Breast epithelium (tissue), 3 donors: ENCODE measurements at regions not wholly inside any gene's neighbourhood (a gene's known extent, or its start where the extent isn't known, plus 50 kb on each side); places are given as distances from the start of the nearest gene placed in this dataset.

Experiments
- POLR2A ChIP-seq: fragments of 450-650 bp; IDR thresholded peaks from one replicate; pipeline ENCODE4 v1.6.1; 2016; ENCODE audit warnings: antibody characterized with exemption, mild to moderate bottlenecking, moderate library complexity
- POLR2AphosphoS5 ChIP-seq, 3 donors: sonication (generic); formaldehyde crosslinking; IDR thresholded peaks; one replicate each; pipeline ENCODE4 v1.6.1; 2017; ENCODE audit warnings: antibody characterized with exemption in 3 of 3
- TF ChIP-seq, protein P1 (sequence below), 3 donors: fragments of 450-650 bp; IDR thresholded peaks; one replicate each; pipeline ENCODE4 v1.5.1; 2016 to 2017; ENCODE audit warnings: antibody characterized with exemption in 3 of 3, mild to moderate bottlenecking in 3 of 3, moderate library complexity in 3 of 3

DNA sequence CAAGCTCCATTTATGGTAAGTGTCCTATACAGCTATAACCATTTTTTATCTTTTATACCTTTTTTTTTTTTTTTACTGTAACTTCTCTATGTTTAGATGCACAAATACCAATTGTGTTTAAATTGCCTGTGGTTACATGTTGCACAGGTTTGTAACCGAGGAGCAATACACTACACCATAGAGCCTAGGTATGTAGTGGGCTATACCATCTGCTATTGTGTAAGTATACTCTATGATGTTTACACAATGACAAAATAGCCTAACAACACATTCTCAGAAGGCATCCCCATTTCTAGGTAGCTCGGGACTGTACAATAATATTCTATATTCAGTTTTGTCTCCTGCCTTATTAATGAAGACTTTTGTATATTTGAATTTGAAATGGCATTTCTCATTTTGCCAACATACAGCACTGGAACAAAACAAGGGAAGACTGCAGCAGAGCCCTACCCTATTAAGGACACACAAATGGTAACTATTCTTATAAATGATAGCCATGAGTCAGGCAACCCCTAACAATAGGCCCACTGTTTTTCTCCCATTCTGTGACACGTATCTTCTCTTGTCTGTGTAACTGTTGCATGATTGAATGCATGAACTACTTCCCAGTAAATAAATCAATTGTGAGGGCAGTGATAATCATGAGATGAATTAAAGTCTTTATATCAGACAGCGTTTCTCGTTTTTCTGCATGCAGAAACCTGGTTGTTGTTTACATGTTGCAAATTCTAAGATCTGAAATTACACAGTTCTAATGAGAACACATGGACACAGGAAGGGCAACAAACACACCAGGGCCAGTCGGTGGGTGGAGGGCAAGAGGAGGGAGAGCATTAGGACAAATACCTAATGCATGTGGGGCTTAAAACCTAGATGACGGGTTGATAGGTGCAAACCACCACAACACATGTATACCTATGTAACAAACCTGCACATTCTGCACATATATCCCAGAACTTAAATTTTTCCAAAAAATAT lies 173.9 kb downstream of the EPM2A start:
- TF ChIP-seq, protein P1, sequence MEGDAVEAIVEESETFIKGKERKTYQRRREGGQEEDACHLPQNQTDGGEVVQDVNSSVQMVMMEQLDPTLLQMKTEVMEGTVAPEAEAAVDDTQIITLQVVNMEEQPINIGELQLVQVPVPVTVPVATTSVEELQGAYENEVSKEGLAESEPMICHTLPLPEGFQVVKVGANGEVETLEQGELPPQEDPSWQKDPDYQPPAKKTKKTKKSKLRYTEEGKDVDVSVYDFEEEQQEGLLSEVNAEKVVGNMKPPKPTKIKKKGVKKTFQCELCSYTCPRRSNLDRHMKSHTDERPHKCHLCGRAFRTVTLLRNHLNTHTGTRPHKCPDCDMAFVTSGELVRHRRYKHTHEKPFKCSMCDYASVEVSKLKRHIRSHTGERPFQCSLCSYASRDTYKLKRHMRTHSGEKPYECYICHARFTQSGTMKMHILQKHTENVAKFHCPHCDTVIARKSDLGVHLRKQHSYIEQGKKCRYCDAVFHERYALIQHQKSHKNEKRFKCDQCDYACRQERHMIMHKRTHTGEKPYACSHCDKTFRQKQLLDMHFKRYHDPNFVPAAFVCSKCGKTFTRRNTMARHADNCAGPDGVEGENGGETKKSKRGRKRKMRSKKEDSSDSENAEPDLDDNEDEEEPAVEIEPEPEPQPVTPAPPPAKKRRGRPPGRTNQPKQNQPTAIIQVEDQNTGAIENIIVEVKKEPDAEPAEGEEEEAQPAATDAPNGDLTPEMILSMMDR (IDR thresholded peaks at IDR 0.05): no peak
- no peak for TF ChIP-seq POLR2AphosphoS5 (IDR thresholded peaks at IDR 0.05)
- TF ChIP-seq POLR2A: no peak
